ENCODE measurements at regions not wholly inside any gene's neighbourhood (a gene's known extent, or its start where the extent isn't known, plus 50 kb on each side); places are given as distances from the start of the nearest gene placed in this dataset.
"Not testable (repeated sequence)": the region's sequence is repeated elsewhere in the genome, so short reads cannot be mapped to it uniquely, and the experiment has no call there.

- intact Hi-C loops (cut with micrococcal nuclease; ENCODE audit: unreplicated experiment); H3K27me3 ChIP-seq (ENCODE audit: control insufficient read depth, insufficient read depth, low read length); ATAC-seq; in situ Hi-C loops (cut with HindIII; ENCODE audit: low pct_unique_long_range_greater_than_20kb, low sequenced_read_pairs); H3K27ac ChIP-seq (ENCODE audit: low read length); DNase-seq (ENCODE audit: low read depth, low spot score); BruUV-seq (replicated peaks); H3K4me3 ChIP-seq (ENCODE audit: low read depth in 2 of 2, low read length in 2 of 2); H3K36me3 ChIP-seq (ENCODE audit: control insufficient read depth, insufficient read depth, low read length); POLR2A ChIA-PET; H3K9me3 ChIP-seq (ENCODE audit: control insufficient read depth, insufficient read depth, low read depth, low read length); CTCF ChIA-PET; H3K4me1 ChIP-seq (ENCODE audit: control insufficient read depth, insufficient read depth, low read length): not testable (repeated sequence)
Measured at GRCh38 chr6:78665819-78666218, 201.5 kb upstream of the IRAK1BP1 start.

GRCh38 chr6:78666764-78667163 lies 200.6 kb upstream of the IRAK1BP1 start:
- intact Hi-C loops (cut with micrococcal nuclease; ENCODE audit: unreplicated experiment), result no loop called here
- no peaks in the 10 kb centered on the region for H3K9me3 ChIP-seq (ENCODE audit: control insufficient read depth, insufficient read depth, low read depth, low read length)
- H3K4me3 ChIP-seq (ENCODE audit: low read depth in 2 of 2, low read length in 2 of 2), result no peak overlapping the region
- no peaks in the 10 kb centered on the region for H3K27me3 ChIP-seq (ENCODE audit: control insufficient read depth, insufficient read depth, low read length)
- in situ Hi-C loops (cut with HindIII; ENCODE audit: low pct_unique_long_range_greater_than_20kb, low sequenced_read_pairs), result no loop called here
- DNase-seq (ENCODE audit: low read depth, low spot score) (no peak), ATAC-seq (no peak)
- H3K36me3 ChIP-seq (ENCODE audit: control insufficient read depth, insufficient read depth, low read length), result no peaks in the 10 kb centered on the region
- POLR2A ChIA-PET, result no interaction called here
- no peak for TF ChIP-seq CTCF (IDR thresholded peaks at IDR 0.05)
- no peak for TF ChIP-seq POLR2AphosphoS5 (IDR thresholded peaks at IDR 0.05; ENCODE audit: low read depth, low read length)
- TF ChIP-seq TCF7L2 (IDR thresholded peaks at IDR 0.05; ENCODE audit: low read depth, low read length), result no peak
- TF ChIP-seq REST (IDR thresholded peaks at IDR 0.05; ENCODE audit: insufficient read depth in 1 of 2, low read depth in 2 of 2, low read length in 1 of 2), result no peak
- TF ChIP-seq SIN3A (IDR thresholded peaks at IDR 0.05; ENCODE audit: borderline replicate concordance, insufficient read depth, low read depth, low read length), result no peak
- CTCF ChIA-PET, result no interaction called here
- no peak overlapping the region for H3K27ac ChIP-seq (ENCODE audit: low read length)
- no peaks in the 10 kb centered on the region for H3K4me1 ChIP-seq (ENCODE audit: control insufficient read depth, insufficient read depth, low read length)
- no TSS peak for BruUV-seq (replicated peaks)

- Histone ChIP-seq H3K27ac (ENCODE audit: low read length) (no peak overlapping the region), H3K27me3 (ENCODE audit: control insufficient read depth, insufficient read depth, low read length) (no peaks in the 10 kb centered on the region), H3K9me3 (ENCODE audit: control insufficient read depth, insufficient read depth, low read depth, low read length) (no peaks in the 10 kb centered on the region), H3K4me1 (ENCODE audit: control insufficient read depth, insufficient read depth, low read length) (no peaks in the 10 kb centered on the region), H3K36me3 (ENCODE audit: control insufficient read depth, insufficient read depth, low read length) (no peaks in the 10 kb centered on the region), H3K4me3 (ENCODE audit: low read depth in 2 of 2, low read length in 2 of 2) (no peak overlapping the region)
- in situ Hi-C loops (cut with HindIII; ENCODE audit: low pct_unique_long_range_greater_than_20kb, low sequenced_read_pairs) (no loop called here), intact Hi-C loops (cut with micrococcal nuclease; ENCODE audit: unreplicated experiment) (no loop called here)
- ChIA-PET CTCF (no interaction called here), POLR2A (no interaction called here)
- no peak for ATAC-seq
- DNase-seq (ENCODE audit: low read depth, low spot score), result no peak
- BruUV-seq (replicated peaks), result no TSS peak
- TF ChIP-seq TCF7L2 (IDR thresholded peaks at IDR 0.05; ENCODE audit: low read depth, low read length), result no peak
- TF ChIP-seq SIN3A (IDR thresholded peaks at IDR 0.05; ENCODE audit: borderline replicate concordance, insufficient read depth, low read depth, low read length), result no peak
- no peak for TF ChIP-seq CTCF (IDR thresholded peaks at IDR 0.05)
- TF ChIP-seq REST (IDR thresholded peaks at IDR 0.05; ENCODE audit: insufficient read depth in 1 of 2, low read depth in 2 of 2, low read length in 1 of 2), result no peak
- no peak for TF ChIP-seq POLR2AphosphoS5 (IDR thresholded peaks at IDR 0.05; ENCODE audit: low read depth, low read length)
Measured at GRCh38 chr6:78670156-78670555, 197.2 kb upstream of the IRAK1BP1 start.

Data from Panc1 (cell line).